Body of pancreas (tissue), 4 donors: ENCODE measurements at regions not wholly inside any gene's neighbourhood (a gene's known extent, or its start where the extent isn't known, plus 50 kb on each side); places are given as distances from the start of the nearest gene placed in this dataset.

Experiments used
- ATAC-seq: fragments of 150-250 bp; one replicate; pipeline ENCODE4 v1.9.1; 2016
- DNase-seq, 4 donors: peaks; one replicate each; pipeline ENCODE4 v3.0.0-alpha.2; 2019
- H3K27ac ChIP-seq, 4 donors: fragments of 200-600 bp; sonication (generic); 1 replicate in 3 of 4; 2 replicates in 1 of 4; pipeline versions ENCODE4 v1.5.1 to v1.6.1; 2016 to 2019; ENCODE audit warnings: mild to moderate bottlenecking in 1 of 4, mixed read lengths in 1 of 4, moderate library complexity in 1 of 4
- H3K27me3 ChIP-seq, 2 donors: fragments of 200-600 bp; sonication (generic); one replicate each; pipeline ENCODE4 v1.6.0; 2016; ENCODE audit warnings: mild to moderate bottlenecking in 1 of 2
- H3K36me3 ChIP-seq, 2 donors: fragments of 200-600 bp; sonication (generic); replicated peaks in 1 of 2; 2 replicates each; pipeline ENCODE4 v1.5.1; 2016; ENCODE audit warnings: low read depth in 2 of 2; ENCODE audit not compliant: insufficient read depth in 1 of 2
- H3K4me1 ChIP-seq: fragments of 200-600 bp; sonication (generic); one replicate; pipeline ENCODE4 v1.6.0; 2016
- H3K4me3 ChIP-seq, 2 donors: fragments of 200-600 bp; sonication (generic); 1 replicate in 1 of 2; 2 replicates in 1 of 2; pipeline ENCODE4 v1.5.1; 2016 to 2019
- H3K9me3 ChIP-seq, 3 donors: fragments of 200-600 bp; sonication (generic); 1 replicate in 2 of 3; 2 replicates in 1 of 3; pipeline ENCODE4 v1.5.1; 2016
- POLR2A ChIP-seq, 3 donors: fragments of 450-650 bp; IDR thresholded peaks; one replicate each; pipeline ENCODE4 v1.6.1; 2016; ENCODE audit warnings: antibody characterized with exemption in 3 of 3, mild to moderate bottlenecking in 2 of 3
- WGBS, 2 donors: methylation state at CpG; one replicate each; pipeline ENCODE4 v1.1.5; 2017; 5-methylcytosine and 5-hydroxymethylcytosine counted together
- intact Hi-C: fragments of 100-400 bp; cut with DNase I; formaldehyde crosslinking; loops from one replicate; pipeline ENCODE4 v1.15.1; 2023
- TF ChIP-seq, protein P1 (sequence below), 7 experiments: fragments of 450-650 bp in 4 of 7; fragments of 200-600 bp in 3 of 7; sonication (generic) in 3 of 7; IDR thresholded peaks; one replicate each; pipeline ENCODE4 v1.5.1; 2016 to 2019; ENCODE audit warnings: antibody characterized with exemption in 7 of 7

GRCh38 chr2:200086911-200087310, 131.5 kb downstream of the MAIP1 start:
- H3K4me1 ChIP-seq, result no peaks in the 10 kb centered on the region
- 78 to 85% methylated on average over 9 of the region's 9 CpGs for WGBS, 2 donors
- H3K4me3 ChIP-seq, result no peak overlapping the region
- TF ChIP-seq POLR2A (IDR thresholded peaks at IDR 0.05), result no peak
- TF ChIP-seq, protein P1, sequence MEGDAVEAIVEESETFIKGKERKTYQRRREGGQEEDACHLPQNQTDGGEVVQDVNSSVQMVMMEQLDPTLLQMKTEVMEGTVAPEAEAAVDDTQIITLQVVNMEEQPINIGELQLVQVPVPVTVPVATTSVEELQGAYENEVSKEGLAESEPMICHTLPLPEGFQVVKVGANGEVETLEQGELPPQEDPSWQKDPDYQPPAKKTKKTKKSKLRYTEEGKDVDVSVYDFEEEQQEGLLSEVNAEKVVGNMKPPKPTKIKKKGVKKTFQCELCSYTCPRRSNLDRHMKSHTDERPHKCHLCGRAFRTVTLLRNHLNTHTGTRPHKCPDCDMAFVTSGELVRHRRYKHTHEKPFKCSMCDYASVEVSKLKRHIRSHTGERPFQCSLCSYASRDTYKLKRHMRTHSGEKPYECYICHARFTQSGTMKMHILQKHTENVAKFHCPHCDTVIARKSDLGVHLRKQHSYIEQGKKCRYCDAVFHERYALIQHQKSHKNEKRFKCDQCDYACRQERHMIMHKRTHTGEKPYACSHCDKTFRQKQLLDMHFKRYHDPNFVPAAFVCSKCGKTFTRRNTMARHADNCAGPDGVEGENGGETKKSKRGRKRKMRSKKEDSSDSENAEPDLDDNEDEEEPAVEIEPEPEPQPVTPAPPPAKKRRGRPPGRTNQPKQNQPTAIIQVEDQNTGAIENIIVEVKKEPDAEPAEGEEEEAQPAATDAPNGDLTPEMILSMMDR (IDR thresholded peaks at IDR 0.05), result no peak
- H3K9me3 ChIP-seq, result no peaks in the 10 kb centered on the region
- intact Hi-C loops, result no loop called here
- ATAC-seq (no peak), DNase-seq (peak in 3 of 4 donors; percentile 4 to 11 (median 7))
- H3K27ac ChIP-seq, result no peak overlapping the region
- no peaks in the 10 kb centered on the region for H3K27me3 ChIP-seq
- no peaks in the 10 kb centered on the region for H3K36me3 ChIP-seq

DNA sequence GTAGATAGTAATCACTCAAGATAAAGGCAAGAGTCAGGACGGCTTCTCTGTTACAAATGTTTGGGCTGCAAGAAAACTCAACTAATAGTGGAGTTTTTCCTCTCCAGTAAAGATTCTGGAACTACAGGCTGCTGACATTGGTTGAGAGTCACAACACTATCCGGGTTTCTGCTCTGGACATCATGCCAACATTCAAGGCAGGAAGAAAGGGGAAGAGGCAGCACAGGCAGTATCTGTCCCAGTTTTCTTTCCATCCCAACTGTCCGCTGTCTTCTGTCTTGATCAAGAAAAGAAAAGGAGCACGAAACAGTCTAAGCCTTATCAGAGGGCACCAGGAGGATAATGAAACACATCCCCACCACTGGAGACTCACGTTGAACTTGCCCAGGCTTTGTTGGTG, 132.1 kb downstream of the MAIP1 start:
- Histone ChIP-seq H3K9me3 (no peaks in the 10 kb centered on the region), H3K4me3 (no peak overlapping the region), H3K36me3 (no peaks in the 10 kb centered on the region), H3K27ac (no peak overlapping the region), H3K27me3 (no peaks in the 10 kb centered on the region), H3K4me1 (no peaks in the 10 kb centered on the region)
- ATAC-seq, result no peak
- TF ChIP-seq POLR2A (IDR thresholded peaks at IDR 0.05), result no peak
- TF ChIP-seq, protein P1 (IDR thresholded peaks at IDR 0.05), result no peak
- 56 to 60% methylated on average over 5 of the region's 5 CpGs for WGBS, 2 donors
- intact Hi-C loops, result no loop called here
- DNase-seq, result no peak

- 70 to 80% methylated on average over 6 of the region's 6 CpGs for WGBS, 2 donors
Measured at GRCh38 chr2:200089040-200089755, 133.8 kb downstream of the MAIP1 start.

DNA sequence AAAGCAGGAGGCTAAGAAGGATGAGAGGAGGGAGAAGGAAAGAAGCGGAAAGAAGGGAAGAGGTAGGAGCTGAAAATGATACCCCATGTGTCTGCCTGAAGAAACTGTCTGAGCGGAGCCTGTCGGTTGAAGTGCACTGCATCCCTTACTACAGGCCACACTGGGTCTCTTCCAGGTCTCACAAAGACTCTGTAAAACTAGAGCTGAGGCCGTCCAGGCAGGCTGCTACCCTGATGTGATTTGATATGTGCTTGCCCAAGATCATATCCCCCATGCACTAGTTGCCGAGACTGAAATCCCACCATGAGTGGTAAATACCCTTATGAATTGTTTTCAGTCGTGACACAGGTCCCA, 134.4 kb downstream of the MAIP1 start:
- Histone ChIP-seq H3K27me3 (no peaks in the 10 kb centered on the region), H3K4me1 (no peaks in the 10 kb centered on the region), H3K9me3 (no peaks in the 10 kb centered on the region), H3K27ac (no peak overlapping the region), H3K4me3 (no peak overlapping the region), H3K36me3 (no peaks in the 10 kb centered on the region)
- intact Hi-C loops, result no loop called here
- TF ChIP-seq POLR2A (IDR thresholded peaks at IDR 0.05), result no peak
- TF ChIP-seq, protein P1 (IDR thresholded peaks at IDR 0.05), result no peak
- DNase-seq (no peak), ATAC-seq (no peak)
- WGBS, 2 donors, result 67 to 80% methylated on average over 6 of the region's 6 CpGs

More at GRCh38 chr2:200089040-200089755, 133.8 kb downstream of the MAIP1 start:
- H3K4me1 ChIP-seq, result no peaks in the 10 kb centered on the region
- H3K9me3 ChIP-seq, result no peaks in the 10 kb centered on the region
- no peaks in the 10 kb centered on the region for H3K36me3 ChIP-seq
- no peak for TF ChIP-seq POLR2A (IDR thresholded peaks at IDR 0.05)
- TF ChIP-seq, protein P1 (IDR thresholded peaks at IDR 0.05), result no peak
- no peak overlapping the region for H3K27ac ChIP-seq
- ATAC-seq, result no peak
- H3K4me3 ChIP-seq, result no peak overlapping the region
- DNase-seq, result no peak
- intact Hi-C loops, result no loop called here
- H3K27me3 ChIP-seq, result no peaks in the 10 kb centered on the region

- TF ChIP-seq, protein P1 (IDR thresholded peaks at IDR 0.05), result no peak
- TF ChIP-seq POLR2A (IDR thresholded peaks at IDR 0.05), result no peak
- Histone ChIP-seq H3K27ac (no peak overlapping the region), H3K36me3 (no peaks in the 10 kb centered on the region), H3K9me3 (no peaks in the 10 kb centered on the region), H3K4me1 (no peaks in the 10 kb centered on the region), H3K4me3 (no peak overlapping the region), H3K27me3 (no peaks in the 10 kb centered on the region)
- intact Hi-C loops, result no loop called here
- DNase-seq, result no peak
- whole genome bisulfite sequencing, 2 donors, result 88 to 91% methylated on average over 6 of the region's 6 CpGs
- ATAC-seq, result no peak
Measured at GRCh38 chr2:200090683-200091082, 135.3 kb downstream of the MAIP1 start.
